B cell (primary cell): ENCODE measurements at regions not wholly inside any gene's neighbourhood (a gene's known extent, or its start where the extent isn't known, plus 50 kb on each side); places are given as distances from the start of the nearest gene placed in this dataset.

Experiments used
- ATAC-seq: fragments of 200-7000 bp; cut with Tn5 transposase; one replicate; pipeline ENCODE4 v1.10.0; 2021; ENCODE audit warnings: low read depth, mild to moderate bottlenecking, moderate number of reproducible peaks, moderate library complexity
- CTCF ChIA-PET: fragments of 350-600 bp; sonication (Branson Sonifier 250); formaldehyde crosslinking; loops from one replicate; lab custom pipeline; 2021; ENCODE audit warnings: antibody characterized with exemption, inconsistent platforms; lab: Charles Lee
- POLR2A ChIA-PET: fragments of 350-600 bp; sonication (Branson Sonifier 250); formaldehyde crosslinking; loops from one replicate; lab custom pipeline; 2021; ENCODE audit warnings: antibody characterized with exemption; lab: Charles Lee
- DNase-seq: peaks from one replicate; pipeline ENCODE4 v3.0.0; 2013
- H2AFZ ChIP-seq: 2 replicates; pipeline ENCODE4 v1.6.1; 2012; ENCODE audit warnings: mild to moderate bottlenecking, low read depth, low read length; ENCODE audit not compliant: insufficient read depth, poor library complexity, severe bottlenecking
- H3K27ac ChIP-seq, 2 donors: 1 replicate in 1 of 2; 2 replicates in 1 of 2; pipeline ENCODE4 v1.5.1; 2012 to 2013; ENCODE audit warnings: low read length in 2 of 2, mild to moderate bottlenecking in 2 of 2, moderate library complexity in 1 of 2
- H3K27me3 ChIP-seq, 4 experiments: fragments of 200-600 bp in 1 of 4; sonication (generic) in 1 of 4; replicated peaks in 1 of 4; 1 replicate in 2 of 4; 2 replicates in 2 of 4; pipeline versions ENCODE4 v1.6.1 to v1.7.0; 2013 to 2016; ENCODE audit warnings: low read length in 3 of 4, mild to moderate bottlenecking in 2 of 4, mixed read lengths in 1 of 4, moderate library complexity in 1 of 4; ENCODE audit not compliant: insufficient read depth in 4 of 4, control insufficient read depth in 3 of 4; ENCODE audit errors: control extremely low read depth in 1 of 4
- H3K36me3 ChIP-seq, 2 experiments: replicated peaks in 1 of 2; 1 replicate in 1 of 2; 2 replicates in 1 of 2; pipeline versions ENCODE4 v1.6.1 to v1.7.1; 2013; ENCODE audit warnings: low read length in 1 of 2; ENCODE audit not compliant: insufficient read depth in 2 of 2, control insufficient read depth in 1 of 2; ENCODE audit errors: control extremely low read depth in 1 of 2, extremely low read depth in 1 of 2
- H3K4me1 ChIP-seq, 2 donors: fragments of 200-600 bp in 1 of 2; sonication (generic) in 1 of 2; 1 replicate in 1 of 2; 2 replicates in 1 of 2; pipeline versions ENCODE4 v1.5.1 to v1.6.1; 2013 to 2017; ENCODE audit warnings: low read length in 2 of 2; ENCODE audit not compliant: control insufficient read depth in 2 of 2, insufficient read depth in 2 of 2
- H3K4me2 ChIP-seq: replicated peaks from 2 replicates; pipeline ENCODE3; 2012; ENCODE audit warnings: mild to moderate bottlenecking, low read depth, low read length; ENCODE audit not compliant: poor library complexity, severe bottlenecking
- H3K4me3 ChIP-seq, 5 experiments: fragments of 200-600 bp in 1 of 5; sonication (generic) in 1 of 5; 1 replicate in 3 of 5; 2 replicates in 2 of 5; pipeline versions ENCODE4 v1.5.1 to v1.7.0; 2011 to 2016; ENCODE audit warnings: low read length in 4 of 5, mild to moderate bottlenecking in 4 of 5, low read depth in 2 of 5, control low read depth in 1 of 5, moderate library complexity in 1 of 5; ENCODE audit not compliant: insufficient read depth in 1 of 5; ENCODE audit errors: control extremely low read depth in 1 of 5, extremely low read depth in 1 of 5
- H3K79me2 ChIP-seq: fragments of 200-600 bp; sonication (generic); one replicate; pipeline ENCODE4 v1.6.0; 2016; ENCODE audit warnings: low read length; ENCODE audit not compliant: control insufficient read depth, insufficient read depth
- H3K9ac ChIP-seq: fragments of 200-600 bp; sonication (generic); 2 replicates; pipeline ENCODE4 v1.6.1; 2017; ENCODE audit warnings: mild to moderate bottlenecking, low read length, moderate library complexity
- H3K9me3 ChIP-seq, 3 donors: one replicate each; pipeline versions ENCODE4 v1.6.1 to v1.7.1; 2013; ENCODE audit warnings: low read length in 2 of 3; ENCODE audit not compliant: control insufficient read depth in 2 of 3, insufficient read depth in 1 of 3; ENCODE audit errors: control extremely low read depth in 1 of 3
- H4K20me1 ChIP-seq: 2 replicates; pipeline ENCODE4 v1.6.0; 2012; ENCODE audit warnings: mild to moderate bottlenecking, low read length; ENCODE audit not compliant: insufficient read depth, control insufficient read depth, poor library complexity, severe bottlenecking
- H3K27ac Mint-ChIP-seq: one replicate; pipeline ENCODE4 v1.8.0; 2021; ENCODE audit warnings: mixed read lengths
- H3K27me3 Mint-ChIP-seq: one replicate; pipeline ENCODE4 v1.8.0; 2021; ENCODE audit warnings: mixed read lengths
- H3K4me1 Mint-ChIP-seq: one replicate; pipeline ENCODE4 v1.8.0; 2021; ENCODE audit warnings: mixed read lengths
- H3K4me3 Mint-ChIP-seq: one replicate; pipeline ENCODE4 v1.8.0; 2021; ENCODE audit warnings: mixed read lengths
- H3K9me3 Mint-ChIP-seq: one replicate; pipeline ENCODE4 v1.8.0; 2022; ENCODE audit warnings: mixed read lengths; ENCODE audit not compliant: insufficient read depth
- CTCF ChIP-seq: fragments of 200-600 bp; IDR thresholded peaks from one replicate; pipeline ENCODE4 v1.8.0; 2022; ENCODE audit warnings: antibody characterized with exemption, mild to moderate bottlenecking
- EZH2 ChIP-seq: IDR thresholded peaks from 2 replicates; pipeline ENCODE4 v1.6.1; 2012; ENCODE audit warnings: borderline replicate concordance, low read depth, mild to moderate bottlenecking, moderate library complexity, low read length; ENCODE audit not compliant: insufficient read depth, poor library complexity, severe bottlenecking
- WGBS: methylation state at CpG from one replicate; pipeline ENCODE4 v1.1.5; 2013; ENCODE audit warnings: missing lambda C conversion rate; ENCODE audit not compliant: insufficient coverage; 5-methylcytosine and 5-hydroxymethylcytosine counted together
- intact Hi-C: fragments of 100-400 bp; cut with micrococcal nuclease; formaldehyde crosslinking; loops from one replicate; pipeline ENCODE4 v1.10.0; 2022

GRCh38 chr13:107130566-107130965, 562.6 kb upstream of the ARGLU1 start:
- Histone ChIP-seq H3K4me1 (no peaks in the 10 kb centered on the region), H3K79me2 (no peaks in the 10 kb centered on the region), H3K9ac (no peak overlapping the region), H2AFZ (no peak overlapping the region), H3K4me3 (no peak overlapping the region), H4K20me1 (no peaks in the 10 kb centered on the region), H3K36me3 (no peaks in the 10 kb centered on the region), H3K4me2 (no peak overlapping the region), H3K27ac (no peak overlapping the region), H3K9me3 (no peaks in the 10 kb centered on the region), H3K27me3 (no peaks in the 10 kb centered on the region)
- H3K27ac Mint-ChIP-seq, result no peak overlapping the region
- intact Hi-C loops, result no loop called here
- WGBS, result 89% methylated on average over 1 of the region's 1 CpG
- ChIA-PET CTCF (no interaction called here), POLR2A (no interaction called here)
- no peaks in the 10 kb centered on the region for H3K9me3 Mint-ChIP-seq
- no peaks in the 10 kb centered on the region for H3K4me1 Mint-ChIP-seq
- TF ChIP-seq EZH2, result no peak
- no peak for TF ChIP-seq CTCF
- H3K27me3 Mint-ChIP-seq, result no peaks in the 10 kb centered on the region
- no peak for DNase-seq
- H3K4me3 Mint-ChIP-seq, result no peak overlapping the region
- ATAC-seq, result no peak

GRCh38 chr13:107124730-107125129, 556.8 kb upstream of the ARGLU1 start:
- no peaks in the 10 kb centered on the region for H3K4me1 ChIP-seq
- no peak for TF ChIP-seq CTCF
- no peak for TF ChIP-seq EZH2
- no peak for ATAC-seq
- H3K9me3 ChIP-seq, result no peaks in the 10 kb centered on the region
- intact Hi-C loops, result no loop called here
- no peaks in the 10 kb centered on the region for H3K4me1 Mint-ChIP-seq
- no peak overlapping the region for H3K27ac Mint-ChIP-seq
- no peak overlapping the region for H2AFZ ChIP-seq
- 100% methylated on average over 1 of the region's 5 CpGs for WGBS
- ChIA-PET CTCF (no interaction called here), POLR2A (no interaction called here)
- H3K27me3 Mint-ChIP-seq, result no peaks in the 10 kb centered on the region
- no peak overlapping the region for H3K27ac ChIP-seq
- no peaks in the 10 kb centered on the region for H3K9me3 Mint-ChIP-seq
- H3K9ac ChIP-seq, result no peak overlapping the region
- H3K36me3 ChIP-seq, result no peaks in the 10 kb centered on the region
- no peak overlapping the region for H3K4me2 ChIP-seq
- DNase-seq, result no peak
- no peaks in the 10 kb centered on the region for H3K27me3 ChIP-seq
- no peak overlapping the region for H3K4me3 ChIP-seq
- H3K79me2 ChIP-seq, result no peaks in the 10 kb centered on the region
- no peak overlapping the region for H3K4me3 Mint-ChIP-seq
- H4K20me1 ChIP-seq, result no peaks in the 10 kb centered on the region
